ELR (cell line): ENCODE measurements at regions not wholly inside any gene's neighbourhood (a gene's known extent, or its start where the extent isn't known, plus 50 kb on each side); places are given as distances from the start of the nearest gene placed in this dataset.
"Not testable (repeated sequence)": the region's sequence is repeated elsewhere in the genome, so short reads cannot be mapped to it uniquely, and the experiment has no call there.

Source experiments
- DNase-seq: peaks from one replicate; pipeline ENCODE4 v3.0.0-alpha.2; 2015; ENCODE audit warnings: low read depth

DNA sequence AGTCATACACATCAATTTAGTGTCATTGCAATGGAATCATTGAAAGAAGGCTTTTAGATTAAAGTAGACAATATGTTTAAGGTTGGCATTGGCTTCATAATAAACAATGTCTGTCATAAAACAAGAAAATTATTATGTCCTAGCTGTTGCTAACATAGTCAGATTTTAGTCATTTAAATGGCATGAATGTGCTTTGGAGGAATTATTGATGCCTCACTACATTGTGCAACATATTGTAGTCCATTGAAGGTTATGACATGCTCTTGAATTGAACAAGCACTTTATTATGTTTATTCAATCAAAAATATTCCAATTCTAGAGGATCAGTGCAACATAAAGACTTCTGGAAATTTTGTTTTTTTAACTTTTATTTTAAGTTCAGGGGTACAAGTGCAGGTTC is 489.8 kb upstream of the AMOT start:
- no peak for DNase-seq

DNA sequence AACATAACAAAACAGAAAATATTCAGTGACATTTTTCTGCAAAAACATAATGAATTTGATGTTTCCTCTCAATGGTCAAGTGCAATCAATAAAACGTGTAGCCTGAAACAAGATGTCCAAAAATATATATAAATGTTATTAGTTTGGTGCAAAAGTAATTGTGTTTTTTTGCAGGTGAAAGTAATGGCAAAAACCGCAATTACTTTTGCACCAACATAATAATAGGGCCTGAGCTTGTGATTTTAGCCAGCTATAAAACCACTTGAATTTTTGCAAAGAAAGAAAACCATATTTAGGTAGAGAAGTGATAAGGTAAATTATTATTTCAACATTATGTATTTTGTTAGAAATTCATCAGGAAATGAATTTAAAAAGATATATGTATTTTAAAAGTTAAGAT is 475.3 kb upstream of the AMOT start:
- no peak for DNase-seq

DNA sequence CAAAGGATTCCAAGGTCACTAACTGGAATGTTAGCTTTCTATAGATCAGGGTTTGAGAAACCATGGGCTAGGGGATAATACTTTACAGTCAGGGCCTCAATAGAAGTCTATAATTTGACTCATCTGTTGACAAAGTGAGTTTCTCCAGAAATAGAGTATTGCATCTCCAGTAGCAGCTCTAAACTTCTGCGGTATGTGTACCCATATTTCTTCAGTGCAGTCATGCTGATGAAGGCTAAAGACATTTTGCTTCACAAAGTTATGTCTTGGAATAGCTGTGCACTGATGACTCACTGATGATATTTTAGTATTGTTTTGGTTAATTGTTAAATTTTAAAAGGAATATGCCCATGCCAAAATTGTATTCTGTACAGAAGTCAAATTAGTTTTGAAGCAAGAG is 464.9 kb upstream of the AMOT start:
- peak; percentile 43 for DNase-seq

DNA sequence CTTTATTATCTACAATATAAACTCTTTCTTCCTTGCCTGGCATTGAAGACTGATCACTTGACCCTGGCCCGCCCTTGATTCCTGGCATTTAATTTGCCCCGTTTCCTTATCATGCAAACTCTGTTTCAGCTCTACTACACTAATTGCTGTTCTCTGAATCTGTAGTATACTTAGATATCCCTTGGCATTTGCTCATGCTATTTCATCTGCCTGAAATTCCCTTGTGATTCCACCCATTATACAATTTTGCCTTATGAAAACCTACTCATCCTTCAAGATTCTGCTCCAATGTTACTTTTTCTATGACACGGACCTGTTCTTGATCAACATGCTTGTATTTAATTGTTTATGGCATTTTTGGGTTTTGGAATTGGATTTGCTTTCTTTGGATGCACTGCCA is 459.9 kb upstream of the AMOT start:
- DNase-seq = no peak

DNA sequence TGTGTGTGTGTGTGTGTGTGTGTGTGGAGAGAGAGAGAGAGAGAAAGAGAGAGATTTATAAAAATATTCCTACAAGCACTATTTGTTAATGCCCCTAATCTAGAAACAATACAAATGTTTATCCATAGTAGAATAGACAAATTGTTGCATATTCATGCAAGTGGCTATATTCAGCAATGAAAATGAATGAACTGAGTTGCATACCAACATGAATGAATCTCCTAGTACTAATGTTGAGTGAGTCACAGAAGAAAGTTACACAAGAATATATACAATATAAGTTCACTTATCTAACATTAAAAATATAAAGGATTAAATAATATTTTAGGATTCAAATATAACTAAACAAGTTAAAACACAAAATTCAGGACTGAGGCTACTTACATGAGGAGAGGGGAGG is 456.8 kb upstream of the AMOT start:
- DNase-seq = no peak

DNA sequence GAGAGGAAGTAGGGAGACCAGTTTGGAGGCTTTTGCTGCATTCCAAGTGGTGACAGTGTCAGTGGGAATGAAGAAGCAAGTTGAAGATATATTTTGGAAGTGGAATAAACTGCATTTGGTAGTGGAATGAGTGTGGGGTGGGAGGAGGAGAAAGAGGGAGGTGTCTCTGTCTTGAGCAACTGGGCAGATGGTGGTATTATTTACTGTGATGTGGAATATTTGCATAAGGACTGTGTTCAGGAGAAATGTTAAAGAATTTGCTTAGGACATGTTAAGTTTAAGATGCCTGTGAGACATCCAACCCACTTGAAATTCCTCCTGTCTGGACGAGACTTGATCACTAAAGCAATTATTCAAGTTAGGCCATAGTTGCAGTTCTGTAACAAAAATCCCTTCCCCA is 448.9 kb upstream of the AMOT start:
- no peak for DNase-seq

DNA sequence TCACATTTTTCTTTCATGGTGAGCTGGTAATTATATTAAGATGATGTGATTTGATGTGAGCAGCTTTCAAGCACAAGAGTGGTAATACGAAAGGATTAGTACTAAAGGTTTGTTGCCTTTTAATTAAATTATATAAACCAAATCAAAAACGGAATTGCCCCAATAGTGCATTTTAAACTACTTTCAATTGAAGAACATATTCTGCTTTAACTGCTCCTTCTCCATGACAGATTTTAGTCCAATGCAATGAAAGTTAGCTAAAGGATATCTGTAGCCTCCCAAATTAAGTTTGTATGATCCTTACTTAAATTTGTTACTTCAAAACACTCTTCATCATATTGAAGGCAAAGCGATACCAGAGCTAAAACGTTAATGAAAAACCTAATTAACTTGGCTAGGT is 447.1 kb upstream of the AMOT start:
- DNase-seq = no peak

DNA sequence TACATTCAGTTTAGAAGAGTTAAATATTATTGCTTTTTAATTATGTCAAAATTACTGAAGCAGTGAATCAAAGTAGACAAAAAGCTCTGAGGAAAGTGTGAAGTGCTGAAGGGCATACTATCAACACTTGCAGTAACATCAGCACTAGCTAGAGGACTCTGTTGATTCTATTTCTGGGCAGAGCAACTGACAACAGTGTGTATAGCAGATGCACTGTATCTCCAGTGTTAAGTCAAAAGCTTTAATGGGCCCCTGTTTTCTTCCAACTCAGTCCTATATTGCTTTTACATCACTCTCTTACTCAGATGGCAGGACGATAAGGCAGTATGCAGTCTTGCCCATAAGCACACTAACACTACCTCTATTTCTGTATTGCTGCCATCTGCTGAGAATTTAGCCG is 435.2 kb upstream of the AMOT start:
- DNase-seq = no peak

DNA sequence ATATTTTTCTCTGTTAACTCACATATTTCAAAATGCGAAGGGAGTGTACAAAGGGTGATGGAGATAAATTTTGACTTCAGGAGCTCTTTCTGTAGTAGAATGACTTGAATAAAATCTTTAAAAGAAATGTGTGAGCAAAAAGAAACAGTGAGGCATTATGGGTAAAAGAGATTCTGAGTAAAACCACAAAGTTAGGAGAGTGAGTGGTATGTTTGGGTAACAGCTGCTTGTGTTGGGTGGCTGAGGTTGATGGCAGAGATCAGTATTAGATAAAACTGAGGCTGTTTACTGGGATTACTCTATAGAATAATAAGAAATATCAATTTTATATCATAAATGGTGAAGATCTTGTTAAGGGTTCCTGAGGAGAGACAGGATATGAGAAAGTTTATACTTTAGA is 434.2 kb upstream of the AMOT start:
- no peak for DNase-seq

DNA sequence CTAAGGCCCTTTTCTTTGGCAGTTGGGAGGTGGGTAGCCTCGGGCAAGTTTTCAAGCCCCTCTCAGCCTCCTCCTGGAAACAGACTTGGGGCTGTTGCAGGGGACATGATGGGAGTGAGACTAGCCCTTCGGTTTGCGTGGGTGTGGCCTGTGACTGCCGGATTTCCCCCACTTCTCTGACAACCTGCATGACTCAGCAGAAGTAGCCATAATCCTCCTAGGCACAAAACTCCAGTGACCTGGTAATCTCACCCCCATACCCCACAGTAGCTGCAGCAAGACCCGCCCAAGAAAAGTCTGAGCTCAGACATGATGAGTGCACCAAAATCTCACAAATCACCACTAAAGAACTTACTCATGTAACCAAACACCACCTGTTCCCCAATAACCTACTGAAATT is 433.7 kb upstream of the AMOT start:
- no peak for DNase-seq

DNA sequence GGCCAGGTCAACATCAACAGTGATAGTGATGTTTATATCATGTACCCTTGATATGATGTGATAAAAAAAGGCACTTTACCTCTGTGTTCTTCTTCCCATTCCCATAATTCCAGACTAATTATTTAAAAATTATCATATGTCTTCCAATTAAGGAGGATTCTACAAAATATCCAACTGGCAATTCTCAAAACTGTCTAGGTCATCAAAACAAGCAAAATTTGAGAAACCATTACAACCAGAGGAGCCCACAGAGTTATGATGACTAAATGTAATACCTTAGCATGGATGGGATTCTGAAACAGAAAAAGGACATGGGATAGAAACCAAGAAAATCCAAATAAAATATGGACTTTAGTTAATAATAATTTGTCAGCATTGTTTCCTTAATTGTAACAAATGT is 428.6 kb upstream of the AMOT start:
- DNase-seq = no peak

DNA sequence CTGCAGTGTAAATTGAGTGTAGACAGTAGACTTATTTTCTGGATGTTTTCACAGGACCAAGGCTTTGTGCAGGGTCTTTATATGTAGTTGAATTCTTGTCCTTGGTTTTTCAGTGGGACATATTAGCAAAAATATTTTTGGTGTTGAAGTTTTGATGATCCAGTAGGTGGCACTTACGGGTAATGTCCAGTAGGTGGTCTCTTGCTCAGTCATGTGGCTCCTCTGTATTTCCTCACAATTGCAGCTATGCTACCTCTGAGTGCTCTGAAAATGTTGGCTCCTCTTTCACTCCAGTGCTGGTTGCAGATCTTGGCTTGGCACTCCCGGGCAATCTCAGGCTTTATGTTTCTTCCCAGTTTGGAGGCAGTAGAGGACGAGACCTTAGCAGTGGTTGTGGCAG is 419.8 kb upstream of the AMOT start:
- DNase-seq = no peak

DNA sequence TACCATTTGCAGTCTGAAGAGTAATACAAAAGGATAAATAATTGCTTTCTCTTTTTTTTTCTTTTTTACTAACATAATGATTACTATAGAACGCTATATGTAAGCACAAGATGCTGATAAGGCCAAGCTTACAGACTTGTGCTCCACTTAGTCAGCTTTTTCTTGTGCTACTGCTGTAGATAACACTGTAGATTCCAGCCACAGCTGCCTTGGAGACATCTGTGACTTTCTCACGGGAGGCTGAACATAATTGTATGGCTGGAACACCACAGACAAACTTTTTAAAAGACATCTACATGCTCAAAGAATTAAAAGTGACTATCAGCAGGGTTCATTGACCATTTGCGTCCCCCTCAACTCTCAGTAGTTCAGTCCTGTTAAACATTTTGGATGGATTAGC is 381.7 kb upstream of the AMOT start:
- no peak for DNase-seq

DNA sequence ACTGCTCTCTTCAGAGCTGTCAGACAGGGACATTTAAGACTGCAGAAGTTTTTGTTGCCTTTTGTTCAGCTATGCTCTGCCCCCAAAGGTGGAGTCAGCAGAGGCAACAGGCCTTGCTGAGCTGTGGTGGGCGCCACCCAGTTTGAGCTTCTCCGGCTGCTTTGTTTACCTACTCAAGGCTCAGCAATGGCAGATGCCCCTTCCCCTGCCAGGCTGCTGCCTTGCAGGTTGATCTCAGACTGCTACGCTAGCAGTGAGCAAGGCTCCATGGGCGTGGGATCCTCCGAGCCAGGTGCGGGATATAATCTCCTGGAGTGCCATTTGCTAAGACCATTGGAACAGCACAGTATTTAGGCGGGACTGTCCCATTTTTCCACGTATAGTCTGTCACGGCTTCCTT is 371.4 kb upstream of the AMOT start:
- no peak for DNase-seq

DNA sequence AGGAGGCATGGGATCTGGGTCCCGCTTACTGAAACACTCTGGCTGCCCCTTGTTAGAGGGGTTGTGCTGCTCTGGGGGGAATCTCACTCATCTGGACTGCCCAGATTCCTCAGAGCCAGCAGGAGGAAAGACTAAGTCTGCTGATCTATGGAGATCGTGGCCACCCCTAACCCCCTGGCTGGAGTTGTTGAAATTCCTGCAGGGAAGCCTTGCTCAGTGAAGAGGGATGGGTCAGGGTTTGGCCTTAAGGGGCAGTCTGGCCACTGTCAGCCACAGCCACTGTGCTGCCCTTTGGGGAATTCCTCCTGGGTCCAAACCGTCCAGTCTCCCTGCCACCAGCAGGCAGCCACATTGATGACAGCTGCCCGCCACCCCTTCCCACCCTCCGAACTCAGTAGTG is 362.0 kb upstream of the AMOT start:
- DNase-seq = no peak

DNA sequence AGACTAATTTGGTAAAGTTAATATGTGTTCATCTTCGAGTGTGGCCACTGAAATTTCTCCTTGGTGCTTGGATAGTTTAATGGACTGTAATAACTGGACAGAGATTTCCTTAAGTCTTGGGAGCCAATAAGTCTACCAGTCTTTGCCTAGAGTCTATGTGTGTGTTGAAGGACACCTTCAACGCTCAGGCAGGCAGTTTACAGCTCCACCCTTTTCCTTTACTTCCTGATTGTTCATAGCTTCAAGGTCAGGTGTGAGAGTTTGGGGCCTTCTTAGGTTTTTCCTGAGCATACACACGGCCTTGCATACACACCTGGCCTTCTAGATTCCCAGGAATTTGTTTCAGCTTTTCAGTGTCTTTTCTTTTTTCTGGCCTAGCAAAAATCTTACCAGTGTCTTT is 355.3 kb upstream of the AMOT start:
- DNase-seq = no peak

DNA sequence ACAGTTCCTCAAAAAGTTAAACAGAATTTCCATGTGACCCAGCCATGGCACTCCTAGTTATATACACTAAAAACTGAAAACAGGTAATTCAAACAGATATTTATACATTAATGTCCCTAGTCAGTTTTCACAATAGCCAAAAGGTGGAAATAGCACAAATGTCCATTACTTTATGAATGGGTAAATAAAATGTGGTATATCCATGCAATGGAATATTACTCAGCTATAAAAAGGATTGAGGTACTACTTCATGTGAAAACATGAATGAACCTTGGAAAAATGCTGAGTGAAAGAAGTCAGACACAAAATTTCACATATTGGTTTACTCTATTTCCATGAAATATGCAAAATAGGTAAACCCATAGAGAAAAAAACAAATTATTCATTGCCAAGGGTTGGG is 351.8 kb upstream of the AMOT start:
- no peak for DNase-seq

DNA sequence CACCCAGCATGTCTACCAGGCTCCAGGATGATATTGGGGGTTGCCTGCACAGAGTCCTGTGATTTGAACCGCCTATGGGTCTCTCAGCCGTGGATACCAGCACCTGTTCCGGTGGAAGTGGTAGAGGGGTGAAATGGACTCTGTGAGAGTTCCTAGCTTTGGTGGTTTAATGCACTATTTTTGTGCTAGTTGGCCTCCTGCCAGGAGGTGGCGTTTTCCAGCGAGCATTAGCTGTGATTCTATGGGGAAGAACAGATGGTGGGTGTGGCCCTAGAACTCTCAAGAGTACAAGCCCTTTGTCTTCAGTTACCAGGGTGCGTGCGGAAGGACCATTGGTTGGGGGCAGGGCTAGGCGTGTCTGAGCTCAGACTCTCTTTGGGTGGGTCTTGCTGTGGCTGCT is 316.9 kb upstream of the AMOT start:
- DNase-seq = no peak

DNA sequence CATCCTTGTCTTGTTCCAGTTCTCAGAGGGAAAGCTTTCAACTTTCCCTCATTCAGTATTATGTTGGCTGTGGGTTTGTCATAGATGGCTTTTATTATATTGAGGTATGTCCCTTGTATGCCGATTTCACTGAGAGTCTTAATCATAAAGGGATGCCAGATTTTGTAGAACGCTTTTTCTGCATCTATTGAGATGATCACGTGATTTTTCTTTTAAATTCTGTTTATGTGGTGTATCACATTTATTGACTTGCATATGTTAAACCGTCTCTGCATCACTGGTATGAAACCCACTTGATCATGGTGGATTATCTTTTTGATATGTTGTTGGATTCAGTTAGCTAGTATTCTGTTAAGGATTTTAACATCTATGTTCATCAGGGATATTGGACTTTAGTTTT is 313.7 kb upstream of the AMOT start:
- DNase-seq = not testable (repeated sequence)

DNA sequence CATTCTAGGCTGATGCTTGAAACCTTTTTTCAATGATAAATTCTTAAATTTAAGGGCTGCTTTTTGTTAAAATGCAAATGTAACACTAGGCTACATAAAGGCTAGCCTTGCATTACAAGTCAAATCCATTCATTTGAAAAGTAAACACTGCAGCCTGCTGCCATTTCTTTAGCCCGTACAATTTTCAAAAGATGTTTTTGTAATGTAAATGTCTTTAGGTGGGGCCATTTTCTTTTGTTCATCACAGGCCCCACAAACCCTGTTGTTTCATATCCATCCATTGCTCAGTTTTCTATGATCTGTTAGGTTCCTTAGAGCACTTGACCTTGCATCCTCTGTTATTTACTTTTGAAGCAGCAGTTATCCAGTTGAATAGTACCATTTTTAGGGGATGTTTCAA is 296.2 kb upstream of the AMOT start:
- no peak for DNase-seq

DNA sequence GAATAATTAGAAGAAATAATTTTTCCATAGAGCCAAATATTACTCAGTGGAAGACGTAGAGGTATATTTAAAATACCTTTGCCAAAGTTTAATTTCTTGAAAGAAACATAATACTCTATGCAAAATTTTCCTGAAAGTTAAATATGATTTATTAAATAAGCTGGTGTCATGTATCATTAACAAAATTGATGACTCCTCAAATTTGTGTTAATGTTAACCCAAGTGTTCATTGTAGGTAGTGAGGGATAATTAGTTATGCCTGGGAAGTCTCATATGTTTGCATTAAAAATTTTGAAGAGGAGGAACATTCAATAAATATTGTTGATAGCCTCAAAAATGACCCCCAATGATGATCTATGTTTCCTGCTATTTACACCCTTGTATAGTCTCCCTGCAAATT is 292.7 kb upstream of the AMOT start:
- no peak for DNase-seq

DNA sequence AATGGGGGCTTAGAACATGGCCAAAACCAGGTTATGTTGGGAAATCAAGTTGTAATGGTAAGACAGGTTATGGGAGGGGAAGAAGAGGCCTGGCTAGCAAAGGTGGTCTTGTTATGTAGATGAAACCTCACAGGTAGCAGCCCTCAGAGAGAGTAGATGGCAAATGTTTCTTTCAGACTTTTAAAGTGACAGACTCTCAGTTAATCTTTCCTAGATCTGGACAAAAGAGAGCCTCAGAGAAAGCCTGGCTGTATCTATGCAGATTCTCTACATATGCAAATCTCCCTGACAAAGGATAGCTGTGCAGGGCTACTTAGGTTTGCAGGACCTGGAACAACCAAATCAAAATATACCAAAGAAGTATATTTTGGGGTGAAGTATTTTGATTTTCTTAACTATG is 284.1 kb upstream of the AMOT start:
- no peak for DNase-seq

DNA sequence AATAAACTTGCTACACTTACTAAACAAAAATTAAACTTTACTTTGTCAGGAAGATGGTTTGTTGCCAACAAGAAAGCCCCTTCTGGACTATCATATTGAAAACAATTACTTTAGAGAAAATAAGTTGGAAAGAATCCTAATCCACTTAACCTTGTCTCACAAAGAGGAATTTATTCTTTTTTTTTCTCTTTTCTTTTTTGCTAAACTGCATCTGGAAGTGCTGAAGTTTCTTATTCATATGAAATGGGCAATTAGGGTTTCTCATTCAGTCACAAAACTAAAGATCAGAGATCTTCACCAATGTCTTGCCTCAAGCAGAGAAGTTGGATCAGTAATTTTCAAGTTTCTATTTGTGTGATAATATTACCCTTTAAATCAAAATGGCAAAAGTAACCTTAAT is 234.9 kb upstream of the AMOT start:
- DNase-seq = no peak

DNA sequence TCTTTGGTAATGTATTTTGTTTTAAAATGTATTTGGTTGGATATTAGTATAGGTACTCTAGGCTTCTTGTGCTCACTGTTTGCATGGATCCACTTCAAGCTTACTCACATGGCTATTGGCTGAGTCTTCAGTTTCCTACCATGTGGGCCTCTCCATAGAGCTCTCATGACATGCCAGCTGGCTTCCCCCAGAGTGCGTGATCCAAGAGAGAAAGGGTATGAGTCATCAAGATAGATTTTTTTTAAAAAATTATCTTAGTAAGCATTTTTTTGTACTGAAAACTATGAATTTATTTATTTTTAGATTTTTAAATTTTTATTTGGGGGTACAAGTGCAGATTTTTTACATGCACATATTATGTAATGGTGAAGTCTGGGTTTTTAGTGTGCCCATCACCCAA is 219.1 kb upstream of the AMOT start:
- peak; percentile 1 for DNase-seq

DNA sequence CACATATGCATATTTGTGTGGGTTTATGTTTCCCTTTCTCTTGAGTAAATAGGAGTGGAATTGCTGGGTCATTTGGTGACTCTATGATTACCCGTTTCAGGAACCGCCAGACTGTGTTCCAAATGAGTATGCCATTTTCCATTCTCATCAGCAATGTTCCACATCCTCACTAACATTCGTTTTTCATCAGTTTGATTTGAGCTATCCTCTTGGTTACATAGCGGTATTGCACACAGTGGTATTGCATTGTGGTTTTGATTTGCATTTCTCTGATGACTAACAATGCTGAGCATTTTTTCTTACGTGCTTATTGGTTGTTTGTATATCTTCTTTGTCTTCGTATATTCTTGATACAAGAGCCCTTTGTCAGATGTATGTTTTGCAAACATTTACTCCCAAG is 218.0 kb upstream of the AMOT start:
- DNase-seq = peak; percentile 0

DNA sequence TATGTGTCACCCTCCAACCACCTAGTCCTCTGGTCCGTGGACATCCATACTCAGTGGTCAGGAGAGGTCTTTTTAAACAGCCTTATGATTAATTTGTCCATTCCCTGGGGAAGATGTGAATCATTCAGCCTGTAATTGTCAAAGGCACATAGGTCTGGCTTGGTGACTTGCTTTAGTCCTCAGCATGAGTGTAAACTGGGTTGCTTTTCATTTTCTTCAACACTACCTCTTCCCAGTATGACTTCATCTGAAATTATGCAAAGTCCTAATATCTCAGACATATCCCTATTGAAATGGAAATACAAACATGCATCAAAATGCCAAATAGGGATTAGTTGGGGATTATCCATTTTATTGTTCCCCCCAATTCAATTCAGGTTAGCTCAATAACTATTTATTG is 208.3 kb upstream of the AMOT start:
- DNase-seq = no peak
